ENCODE measurements at regions not wholly inside any gene's neighbourhood (a gene's known extent, or its start where the extent isn't known, plus 50 kb on each side); places are given as distances from the start of the nearest gene placed in this dataset.

DNA sequence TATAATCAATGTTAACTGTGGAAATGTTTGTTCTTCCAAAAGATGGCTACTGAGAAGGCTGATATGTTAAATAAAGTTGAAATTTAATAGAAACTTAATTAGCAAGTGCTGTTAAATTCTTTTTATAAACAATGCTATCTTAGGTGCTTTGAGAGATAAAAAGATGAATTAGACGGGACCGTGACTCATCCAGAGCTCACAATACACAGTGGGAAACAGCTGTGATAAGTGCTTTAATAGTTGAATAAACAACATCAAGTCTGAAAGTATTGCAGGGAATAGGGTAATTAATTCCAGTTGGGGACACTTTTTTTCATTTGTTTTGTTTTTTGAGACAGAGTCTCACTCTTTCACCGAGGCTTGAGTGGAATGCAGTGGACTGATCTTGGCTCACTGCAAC, 85.5 kb upstream of the DTNA start:
- TF ChIP-seq, protein P1, sequence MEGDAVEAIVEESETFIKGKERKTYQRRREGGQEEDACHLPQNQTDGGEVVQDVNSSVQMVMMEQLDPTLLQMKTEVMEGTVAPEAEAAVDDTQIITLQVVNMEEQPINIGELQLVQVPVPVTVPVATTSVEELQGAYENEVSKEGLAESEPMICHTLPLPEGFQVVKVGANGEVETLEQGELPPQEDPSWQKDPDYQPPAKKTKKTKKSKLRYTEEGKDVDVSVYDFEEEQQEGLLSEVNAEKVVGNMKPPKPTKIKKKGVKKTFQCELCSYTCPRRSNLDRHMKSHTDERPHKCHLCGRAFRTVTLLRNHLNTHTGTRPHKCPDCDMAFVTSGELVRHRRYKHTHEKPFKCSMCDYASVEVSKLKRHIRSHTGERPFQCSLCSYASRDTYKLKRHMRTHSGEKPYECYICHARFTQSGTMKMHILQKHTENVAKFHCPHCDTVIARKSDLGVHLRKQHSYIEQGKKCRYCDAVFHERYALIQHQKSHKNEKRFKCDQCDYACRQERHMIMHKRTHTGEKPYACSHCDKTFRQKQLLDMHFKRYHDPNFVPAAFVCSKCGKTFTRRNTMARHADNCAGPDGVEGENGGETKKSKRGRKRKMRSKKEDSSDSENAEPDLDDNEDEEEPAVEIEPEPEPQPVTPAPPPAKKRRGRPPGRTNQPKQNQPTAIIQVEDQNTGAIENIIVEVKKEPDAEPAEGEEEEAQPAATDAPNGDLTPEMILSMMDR (IDR thresholded peaks at IDR 0.05; ENCODE audit: borderline replicate concordance, control extremely low read depth, extremely low read depth, insufficient read depth, missing control alignments): no peak
- in situ Hi-C loops (cut with MboI; ENCODE audit: low sequenced_read_pairs, unreplicated experiment): no loop called here
- DNase-seq (ENCODE audit: low spot score): no peak

DNA sequence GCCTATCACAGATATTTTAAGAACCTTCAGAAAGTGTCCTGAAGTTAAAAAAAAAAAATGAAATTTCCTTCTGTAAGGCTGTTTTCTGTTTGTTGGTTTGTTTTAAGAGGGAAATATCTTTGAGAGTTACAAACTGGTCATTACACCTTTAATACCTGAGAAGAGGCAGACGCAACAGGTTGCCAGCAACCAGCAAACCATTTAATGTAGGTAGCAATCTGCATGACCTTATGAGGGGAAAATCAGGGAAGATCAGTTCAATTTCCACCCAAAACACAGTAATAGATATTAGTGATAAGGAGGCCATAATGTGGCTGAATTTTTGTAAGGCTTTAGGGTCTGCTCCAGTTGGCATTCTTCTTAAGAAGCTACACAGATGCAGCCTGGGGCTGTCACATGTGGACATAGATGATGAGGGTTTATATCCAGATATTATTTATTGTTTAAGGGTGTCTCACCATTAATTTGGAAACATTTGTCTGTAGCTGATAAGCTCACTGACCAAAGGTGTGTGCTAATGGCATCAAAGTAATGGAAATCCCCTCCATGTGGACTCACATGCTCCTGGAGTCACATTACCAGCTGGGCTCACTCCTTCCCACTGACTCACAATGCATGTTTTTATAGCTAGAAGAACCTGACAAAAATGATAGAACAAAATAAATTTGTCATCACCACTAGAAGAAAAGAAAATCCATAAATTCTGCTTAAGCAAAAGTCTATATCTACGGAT, 83.5 kb upstream of the DTNA start:
- in situ Hi-C loops (cut with MboI; ENCODE audit: low sequenced_read_pairs, unreplicated experiment): no loop called here
- TF ChIP-seq, protein P1 (IDR thresholded peaks at IDR 0.05; ENCODE audit: borderline replicate concordance, control extremely low read depth, extremely low read depth, insufficient read depth, missing control alignments): no peak
- DNase-seq (ENCODE audit: low spot score): no peak

DNA sequence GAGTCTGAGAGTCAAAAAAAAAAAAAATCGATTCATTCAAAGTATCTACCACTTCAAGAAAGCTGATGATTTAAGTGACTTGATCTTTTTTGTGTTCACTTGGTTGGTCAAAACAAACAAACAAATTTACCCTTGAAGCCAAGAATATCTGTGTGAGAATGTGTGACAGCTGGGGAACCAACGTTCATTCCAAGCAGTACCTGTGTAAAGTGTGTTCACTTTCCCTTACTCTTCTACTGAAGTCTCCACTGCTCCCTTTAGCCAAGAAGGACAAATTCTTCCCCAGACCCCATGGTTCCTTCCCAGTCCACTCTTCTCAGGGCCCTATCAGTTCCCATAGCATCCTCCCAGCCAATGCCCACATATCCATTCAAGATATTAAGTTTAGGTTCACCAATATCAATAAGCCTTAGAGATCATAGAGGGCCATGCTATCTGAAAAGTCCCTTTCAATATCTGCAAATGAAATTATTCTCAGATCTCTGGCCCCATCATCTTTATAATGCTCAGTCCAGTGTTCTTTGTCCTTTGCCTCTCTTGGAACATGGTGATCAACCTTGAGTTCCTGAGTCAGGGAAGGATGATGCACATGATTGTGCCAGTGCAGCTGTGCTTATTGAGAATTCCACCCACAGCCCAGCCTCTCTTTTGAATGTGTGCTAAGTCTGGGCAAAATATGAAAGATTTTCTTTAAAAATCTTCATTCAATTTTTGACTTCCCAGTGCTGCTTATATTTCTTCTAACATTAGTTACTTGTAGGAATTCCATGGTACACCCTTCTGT, 82.8 kb upstream of the DTNA start:
- TF ChIP-seq, protein P1 (IDR thresholded peaks at IDR 0.05; ENCODE audit: borderline replicate concordance, control extremely low read depth, extremely low read depth, insufficient read depth, missing control alignments): no peak
- no peak for DNase-seq (ENCODE audit: low spot score)
- in situ Hi-C loops (cut with MboI; ENCODE audit: low sequenced_read_pairs, unreplicated experiment): no loop called here

DNA sequence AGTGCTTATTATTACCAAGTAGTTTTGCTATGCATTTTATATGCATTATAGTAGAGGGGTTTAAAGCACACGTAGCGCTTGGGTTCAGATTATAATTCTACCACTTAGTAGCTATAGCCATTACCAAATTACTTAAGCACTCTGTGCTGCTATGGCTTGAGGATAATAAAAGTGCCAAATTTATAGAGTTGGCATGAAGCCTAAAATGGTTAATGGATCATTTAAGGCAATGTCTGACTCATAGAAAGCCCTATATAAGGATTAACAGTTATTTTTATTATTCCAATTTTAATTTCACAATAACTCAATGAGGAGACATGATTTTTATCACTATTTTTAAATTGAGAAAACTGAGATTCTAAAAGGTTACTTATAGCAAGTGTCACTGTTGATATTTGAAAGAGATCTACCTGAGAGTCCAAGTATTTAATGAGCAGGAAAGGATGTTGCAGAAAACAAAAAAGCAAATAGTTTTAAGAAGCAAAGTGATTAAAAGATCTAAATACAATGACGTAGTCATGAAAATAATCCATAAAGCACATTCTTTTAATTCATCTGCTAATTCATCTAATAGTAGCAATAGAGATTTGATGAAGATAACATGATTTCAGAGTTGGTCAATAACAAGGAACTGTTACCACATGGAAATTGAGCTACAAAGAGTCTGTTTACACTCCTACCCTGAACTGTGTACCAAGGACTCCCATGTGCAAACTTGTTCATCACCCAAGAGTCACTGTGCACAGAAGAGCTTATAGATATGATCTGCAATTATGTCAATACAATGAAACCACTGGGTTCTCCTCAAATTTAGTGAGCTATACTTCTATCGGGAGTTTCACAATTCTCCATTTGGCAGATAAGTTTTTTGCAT, 78.8 kb upstream of the DTNA start:
- TF ChIP-seq, protein P1 (IDR thresholded peaks at IDR 0.05; ENCODE audit: borderline replicate concordance, control extremely low read depth, extremely low read depth, insufficient read depth, missing control alignments): no peak
- in situ Hi-C loops (cut with MboI; ENCODE audit: low sequenced_read_pairs, unreplicated experiment): no loop called here
- no peak for DNase-seq (ENCODE audit: low spot score)

DNA sequence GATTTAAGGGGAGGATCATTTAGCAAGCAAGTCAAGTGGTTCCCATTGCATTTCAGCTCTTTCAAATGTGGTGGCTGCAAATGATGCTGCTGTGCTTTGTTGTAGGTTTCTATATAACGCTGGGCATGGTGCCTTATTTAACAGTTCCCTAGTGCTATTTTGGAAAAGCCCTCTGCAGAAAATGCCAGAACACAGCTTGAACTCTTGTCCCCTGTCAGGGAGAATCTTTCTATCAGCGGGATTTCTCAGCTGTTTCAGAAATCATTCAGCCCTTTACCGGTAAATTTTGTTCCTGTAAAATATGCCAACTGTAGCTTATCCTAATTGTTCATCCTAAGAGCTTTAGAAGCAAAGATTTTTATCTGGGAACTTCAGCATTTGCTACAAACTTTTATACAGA, 77.8 kb upstream of the DTNA start:
- in situ Hi-C loops (cut with MboI; ENCODE audit: low sequenced_read_pairs, unreplicated experiment): no loop called here
- TF ChIP-seq, protein P1 (IDR thresholded peaks at IDR 0.05; ENCODE audit: borderline replicate concordance, control extremely low read depth, extremely low read depth, insufficient read depth, missing control alignments): no peak
- DNase-seq (ENCODE audit: low spot score): no peak

DNA sequence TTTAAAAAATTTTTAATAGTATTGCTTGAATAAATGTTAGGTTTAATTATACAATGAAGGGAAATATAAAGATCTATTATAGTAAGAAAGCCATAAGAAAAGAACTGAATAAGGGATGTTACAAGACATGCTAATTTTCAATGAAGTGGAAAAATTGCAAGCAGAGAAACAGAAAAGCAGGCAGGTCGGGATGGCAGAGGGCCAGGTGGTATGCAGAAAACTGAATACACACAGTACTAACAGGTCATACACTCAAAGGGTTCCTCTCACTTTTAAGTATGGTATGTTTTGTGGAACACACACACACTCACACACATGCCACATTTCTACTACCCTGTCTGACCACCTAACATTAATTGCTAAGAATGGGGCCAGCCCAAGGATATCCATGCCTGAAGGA, 76.7 kb upstream of the DTNA start:
- in situ Hi-C loops (cut with MboI; ENCODE audit: low sequenced_read_pairs, unreplicated experiment): no loop called here
- no peak for DNase-seq (ENCODE audit: low spot score)
- TF ChIP-seq, protein P1 (IDR thresholded peaks at IDR 0.05; ENCODE audit: borderline replicate concordance, control extremely low read depth, extremely low read depth, insufficient read depth, missing control alignments): no peak
